GM19455 (cell line): ENCODE measurements at regions not wholly inside any gene's neighbourhood (a gene's known extent, or its start where the extent isn't known, plus 50 kb on each side); places are given as distances from the start of the nearest gene placed in this dataset.
"Not testable (repeated sequence)": the region's sequence is repeated elsewhere in the genome, so short reads cannot be mapped to it uniquely, and the experiment has no call there.

Experiments
- ATAC-seq: cut with Tn5 transposase; IDR thresholded peaks from one replicate; pipeline ENCODE4 v1.9.1; 2021; ENCODE audit not compliant: unreplicated experiment

GRCh38 chr9:27801545-27801944, 228.3 kb upstream of the C9orf72 start:
- no peak for ATAC-seq

GRCh38 chr9:27802418-27802817, 229.1 kb upstream of the C9orf72 start:
- no peak for ATAC-seq

GRCh38 chr9:27808864-27809263, 235.6 kb upstream of the C9orf72 start:
- no peak for ATAC-seq

- no peak for ATAC-seq
Measured at GRCh38 chr9:27817747-27818146, 244.5 kb upstream of the C9orf72 start.

- ATAC-seq = no peak
Measured at GRCh38 chr9:27818348-27818747, 245.1 kb upstream of the C9orf72 start.

- ATAC-seq = no peak
Measured at GRCh38 chr9:27828908-27829307, 255.6 kb upstream of the C9orf72 start.

GRCh38 chr9:27829621-27830020, 256.3 kb upstream of the C9orf72 start:
- no peak for ATAC-seq

GRCh38 chr9:27832108-27832507, 258.8 kb upstream of the C9orf72 start:
- not testable (repeated sequence) for ATAC-seq

GRCh38 chr9:27835286-27835685, 262.0 kb upstream of the C9orf72 start:
- no peak for ATAC-seq

GRCh38 chr9:27835746-27836145, 262.5 kb upstream of the C9orf72 start:
- no peak for ATAC-seq

- no peak for ATAC-seq
Measured at GRCh38 chr9:27836661-27837401, 263.6 kb upstream of the C9orf72 start.

GRCh38 chr9:27838876-27839275, 265.6 kb upstream of the C9orf72 start:
- ATAC-seq = no peak

- not testable (repeated sequence) for ATAC-seq
Measured at GRCh38 chr9:27839767-27840166, 266.5 kb upstream of the C9orf72 start.

GRCh38 chr9:27844797-27845196, 271.5 kb upstream of the C9orf72 start:
- no peak for ATAC-seq

GRCh38 chr9:27847380-27847779, 274.1 kb upstream of the C9orf72 start:
- no peak for ATAC-seq

- ATAC-seq = no peak
Measured at GRCh38 chr9:27847818-27848217, 274.5 kb upstream of the C9orf72 start.

- no peak for ATAC-seq
Measured at GRCh38 chr9:27848315-27848714, 275.0 kb upstream of the C9orf72 start.

GRCh38 chr9:27851858-27852257, 278.6 kb upstream of the C9orf72 start:
- ATAC-seq = no peak

GRCh38 chr9:27853529-27853928, 280.2 kb upstream of the C9orf72 start:
- no peak for ATAC-seq

- ATAC-seq = no peak
Measured at GRCh38 chr9:27856054-27856453, 282.8 kb upstream of the C9orf72 start.

- ATAC-seq = no peak
Measured at GRCh38 chr9:27856748-27857147, 283.5 kb upstream of the C9orf72 start.

GRCh38 chr9:27861887-27862286, 288.6 kb upstream of the C9orf72 start:
- ATAC-seq = no peak
